SK-MEL-5 (cell line): ENCODE measurements at regions not wholly inside any gene's neighbourhood (a gene's known extent, or its start where the extent isn't known, plus 50 kb on each side); places are given as distances from the start of the nearest gene placed in this dataset.

Experiments used
- DNase-seq: peaks from one replicate; pipeline ENCODE4 v3.0.0-alpha.2; 2016; ENCODE audit warnings: low read depth, low spot score
- in situ Hi-C: cut with HindIII; loops from 2 replicates; pipeline ENCODE4 v1.10.0; 2016; ENCODE audit warnings: low sequenced_read_pairs, high pct_unique_total_duplicates, low pct_unique_long_range_greater_than_20kb

- in situ Hi-C loops = no loop called here
- no peak for DNase-seq
These were observed 125.6 kb upstream of the S100G start for GRCh38 chrX:16524316-16524715.

DNA sequence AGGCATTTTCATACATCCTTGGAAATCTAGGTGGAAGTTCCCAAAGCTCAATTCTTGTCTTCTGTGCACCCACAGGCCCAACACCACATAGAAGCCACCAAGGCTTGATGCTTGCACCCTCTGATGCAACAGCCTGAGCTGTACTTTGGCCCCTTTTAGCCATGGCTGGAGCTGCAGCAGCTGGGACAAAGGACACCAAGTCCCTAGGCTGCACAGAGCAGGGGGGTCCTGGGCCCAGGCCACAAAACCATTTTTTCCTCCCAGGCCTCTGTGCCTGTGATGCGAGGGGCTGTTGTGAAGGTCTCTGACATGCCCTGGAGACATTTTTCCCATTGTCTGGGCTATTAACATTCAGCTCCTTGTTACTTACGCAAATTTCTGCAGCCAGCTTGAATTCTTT is 124.0 kb upstream of the S100G start:
- in situ Hi-C loops = no loop called here
- DNase-seq = no peak

GRCh38 chrX:16528620-16529019 is 121.3 kb upstream of the S100G start:
- in situ Hi-C loops = no loop called here

More at GRCh38 chrX:16528620-16529019, 121.3 kb upstream of the S100G start:
- no peak for DNase-seq
